ENCODE measurements at regions not wholly inside any gene's neighbourhood (a gene's known extent, or its start where the extent isn't known, plus 50 kb on each side); places are given as distances from the start of the nearest gene placed in this dataset.

- H3K4me3 ChIP-seq (ENCODE audit: control insufficient read depth, low read depth, low read length), result no peak overlapping the region
- no peak for DNase-seq (ENCODE audit: low read depth)
- TF ChIP-seq CTCF (IDR thresholded peaks at IDR 0.05; ENCODE audit: control insufficient read depth, insufficient read depth, low read depth, low read length, missing control alignments), result no peak
Measured at GRCh38 chr20:41719151-41719550, 101.0 kb upstream of the CHD6 start.

- no peak for TF ChIP-seq CTCF (IDR thresholded peaks at IDR 0.05; ENCODE audit: control insufficient read depth, insufficient read depth, low read depth, low read length, missing control alignments)
- no peak overlapping the region for H3K4me3 ChIP-seq (ENCODE audit: control insufficient read depth, low read depth, low read length)
- no peak for DNase-seq (ENCODE audit: low read depth)
Measured at GRCh38 chr20:41717483-41717882, 99.3 kb upstream of the CHD6 start.

GRCh38 chr20:41716911-41717310 lies 98.7 kb upstream of the CHD6 start:
- no peak for DNase-seq (ENCODE audit: low read depth)
- H3K4me3 ChIP-seq (ENCODE audit: control insufficient read depth, low read depth, low read length), result no peak overlapping the region
- no peak for TF ChIP-seq CTCF (IDR thresholded peaks at IDR 0.05; ENCODE audit: control insufficient read depth, insufficient read depth, low read depth, low read length, missing control alignments)

- no peak for DNase-seq (ENCODE audit: low read depth)
- TF ChIP-seq CTCF (IDR thresholded peaks at IDR 0.05; ENCODE audit: control insufficient read depth, insufficient read depth, low read depth, low read length, missing control alignments), result no peak
- no peak overlapping the region for H3K4me3 ChIP-seq (ENCODE audit: control insufficient read depth, low read depth, low read length)
Measured at GRCh38 chr20:41716436-41716835, 98.3 kb upstream of the CHD6 start.

GRCh38 chr20:41715526-41715925 lies 97.3 kb upstream of the CHD6 start:
- DNase-seq (ENCODE audit: low read depth), result no peak
- no peak for TF ChIP-seq CTCF (IDR thresholded peaks at IDR 0.05; ENCODE audit: control insufficient read depth, insufficient read depth, low read depth, low read length, missing control alignments)

GRCh38 chr20:41714030-41714429 lies 95.9 kb upstream of the CHD6 start:
- no peak for DNase-seq (ENCODE audit: low read depth)
- H3K4me3 ChIP-seq (ENCODE audit: control insufficient read depth, low read depth, low read length), result no peak overlapping the region
- no peak for TF ChIP-seq CTCF (IDR thresholded peaks at IDR 0.05; ENCODE audit: control insufficient read depth, insufficient read depth, low read depth, low read length, missing control alignments)

More at GRCh38 chr20:41715526-41715925, 97.3 kb upstream of the CHD6 start:
- no peak overlapping the region for H3K4me3 ChIP-seq (ENCODE audit: control insufficient read depth, low read depth, low read length)

- no peak for TF ChIP-seq CTCF (IDR thresholded peaks at IDR 0.05; ENCODE audit: control insufficient read depth, insufficient read depth, low read depth, low read length, missing control alignments)
- no peak overlapping the region for H3K4me3 ChIP-seq (ENCODE audit: control insufficient read depth, low read depth, low read length)
- DNase-seq (ENCODE audit: low read depth), result no peak
Measured at GRCh38 chr20:41704896-41705295, 86.7 kb upstream of the CHD6 start.

All from AG09309 (cell line).